ENCODE measurements at regions not wholly inside any gene's neighbourhood (a gene's known extent, or its start where the extent isn't known, plus 50 kb on each side); places are given as distances from the start of the nearest gene placed in this dataset.

GRCh38 chr21:19123053-19123452 lies 719.5 kb upstream of the TMPRSS15 start:
- H3K9me3 ChIP-seq (ENCODE audit: control insufficient read depth, insufficient read depth, low read depth, low read length), result no peaks in the 10 kb centered on the region
- DNase-seq (ENCODE audit: low read depth, low spot score) (no peak), ATAC-seq (no peak)
- no peaks in the 10 kb centered on the region for H3K36me3 ChIP-seq (ENCODE audit: control insufficient read depth, insufficient read depth, low read length)
- intact Hi-C loops (cut with micrococcal nuclease; ENCODE audit: unreplicated experiment) (no loop called here), in situ Hi-C loops (cut with HindIII; ENCODE audit: low pct_unique_long_range_greater_than_20kb, low sequenced_read_pairs) (no loop called here)
- no peak overlapping the region for H3K4me3 ChIP-seq (ENCODE audit: low read depth in 2 of 2, low read length in 2 of 2)
- CTCF ChIA-PET, result no interaction called here
- no peaks in the 10 kb centered on the region for H3K4me1 ChIP-seq (ENCODE audit: control insufficient read depth, insufficient read depth, low read length)
- POLR2A ChIA-PET, result no interaction called here
- BruUV-seq (replicated peaks), result no TSS peak
- no peak overlapping the region for H3K27ac ChIP-seq (ENCODE audit: low read length)
- H3K27me3 ChIP-seq (ENCODE audit: control insufficient read depth, insufficient read depth, low read length), result no peaks in the 10 kb centered on the region
- TF ChIP-seq, protein P1, sequence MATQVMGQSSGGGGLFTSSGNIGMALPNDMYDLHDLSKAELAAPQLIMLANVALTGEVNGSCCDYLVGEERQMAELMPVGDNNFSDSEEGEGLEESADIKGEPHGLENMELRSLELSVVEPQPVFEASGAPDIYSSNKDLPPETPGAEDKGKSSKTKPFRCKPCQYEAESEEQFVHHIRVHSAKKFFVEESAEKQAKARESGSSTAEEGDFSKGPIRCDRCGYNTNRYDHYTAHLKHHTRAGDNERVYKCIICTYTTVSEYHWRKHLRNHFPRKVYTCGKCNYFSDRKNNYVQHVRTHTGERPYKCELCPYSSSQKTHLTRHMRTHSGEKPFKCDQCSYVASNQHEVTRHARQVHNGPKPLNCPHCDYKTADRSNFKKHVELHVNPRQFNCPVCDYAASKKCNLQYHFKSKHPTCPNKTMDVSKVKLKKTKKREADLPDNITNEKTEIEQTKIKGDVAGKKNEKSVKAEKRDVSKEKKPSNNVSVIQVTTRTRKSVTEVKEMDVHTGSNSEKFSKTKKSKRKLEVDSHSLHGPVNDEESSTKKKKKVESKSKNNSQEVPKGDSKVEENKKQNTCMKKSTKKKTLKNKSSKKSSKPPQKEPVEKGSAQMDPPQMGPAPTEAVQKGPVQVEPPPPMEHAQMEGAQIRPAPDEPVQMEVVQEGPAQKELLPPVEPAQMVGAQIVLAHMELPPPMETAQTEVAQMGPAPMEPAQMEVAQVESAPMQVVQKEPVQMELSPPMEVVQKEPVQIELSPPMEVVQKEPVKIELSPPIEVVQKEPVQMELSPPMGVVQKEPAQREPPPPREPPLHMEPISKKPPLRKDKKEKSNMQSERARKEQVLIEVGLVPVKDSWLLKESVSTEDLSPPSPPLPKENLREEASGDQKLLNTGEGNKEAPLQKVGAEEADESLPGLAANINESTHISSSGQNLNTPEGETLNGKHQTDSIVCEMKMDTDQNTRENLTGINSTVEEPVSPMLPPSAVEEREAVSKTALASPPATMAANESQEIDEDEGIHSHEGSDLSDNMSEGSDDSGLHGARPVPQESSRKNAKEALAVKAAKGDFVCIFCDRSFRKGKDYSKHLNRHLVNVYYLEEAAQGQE (IDR thresholded peaks at IDR 0.05; ENCODE audit: insufficient read depth in 1 of 2, low read depth in 2 of 2, low read length in 1 of 2), result no peak
- no peak for TF ChIP-seq TCF7L2 (IDR thresholded peaks at IDR 0.05; ENCODE audit: low read depth, low read length)
- no peak for TF ChIP-seq CTCF (IDR thresholded peaks at IDR 0.05)
- no peak for TF ChIP-seq SIN3A (IDR thresholded peaks at IDR 0.05; ENCODE audit: borderline replicate concordance, insufficient read depth, low read depth, low read length)
- TF ChIP-seq POLR2AphosphoS5 (IDR thresholded peaks at IDR 0.05; ENCODE audit: low read depth, low read length), result no peak

DNA sequence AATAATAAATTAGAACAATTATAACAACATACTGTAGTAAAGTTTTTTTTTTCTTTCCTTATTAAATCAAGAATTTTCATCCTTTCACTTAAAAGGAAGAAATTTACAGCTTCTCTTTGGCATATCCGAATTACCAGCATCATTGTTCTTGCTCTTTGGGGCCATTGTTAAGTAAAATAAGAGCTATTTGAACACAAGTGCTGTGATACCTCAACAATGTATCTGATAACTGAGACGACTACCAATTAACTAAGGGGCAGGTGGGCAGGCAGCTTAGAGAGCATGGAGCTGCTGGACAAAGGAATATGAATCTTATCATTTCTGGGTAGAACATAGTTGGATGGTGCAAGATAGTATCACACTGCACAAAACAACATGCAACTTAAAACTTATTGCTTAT lies 719.9 kb upstream of the TMPRSS15 start:
- Histone ChIP-seq H3K27ac (ENCODE audit: low read length) (no peak overlapping the region), H3K4me3 (ENCODE audit: low read depth in 2 of 2, low read length in 2 of 2) (no peak overlapping the region), H3K36me3 (ENCODE audit: control insufficient read depth, insufficient read depth, low read length) (no peaks in the 10 kb centered on the region), H3K4me1 (ENCODE audit: control insufficient read depth, insufficient read depth, low read length) (no peaks in the 10 kb centered on the region), H3K27me3 (ENCODE audit: control insufficient read depth, insufficient read depth, low read length) (no peaks in the 10 kb centered on the region), H3K9me3 (ENCODE audit: control insufficient read depth, insufficient read depth, low read depth, low read length) (no peaks in the 10 kb centered on the region)
- intact Hi-C loops (cut with micrococcal nuclease; ENCODE audit: unreplicated experiment) (no loop called here), in situ Hi-C loops (cut with HindIII; ENCODE audit: low pct_unique_long_range_greater_than_20kb, low sequenced_read_pairs) (no loop called here)
- POLR2A ChIA-PET, result no interaction called here
- DNase-seq (ENCODE audit: low read depth, low spot score) (no peak), ATAC-seq (no peak)
- no TSS peak for BruUV-seq (replicated peaks)
- no peak for TF ChIP-seq SIN3A (IDR thresholded peaks at IDR 0.05; ENCODE audit: borderline replicate concordance, insufficient read depth, low read depth, low read length)
- TF ChIP-seq, protein P1 (IDR thresholded peaks at IDR 0.05; ENCODE audit: insufficient read depth in 1 of 2, low read depth in 2 of 2, low read length in 1 of 2), result no peak
- TF ChIP-seq CTCF (IDR thresholded peaks at IDR 0.05), result no peak
- no peak for TF ChIP-seq POLR2AphosphoS5 (IDR thresholded peaks at IDR 0.05; ENCODE audit: low read depth, low read length)
- no peak for TF ChIP-seq TCF7L2 (IDR thresholded peaks at IDR 0.05; ENCODE audit: low read depth, low read length)
- CTCF ChIA-PET, result interaction anchor here (0.7 kb wide), 1 partner anchor 1064 kb away, joined by 3 read pairs; no protein-coding TSS in a partner anchor
